ENCODE measurements at regions not wholly inside any gene's neighbourhood (a gene's known extent, or its start where the extent isn't known, plus 50 kb on each side); places are given as distances from the start of the nearest gene placed in this dataset.
"Not testable (repeated sequence)": the region's sequence is repeated elsewhere in the genome, so short reads cannot be mapped to it uniquely, and the experiment has no call there.

DNA sequence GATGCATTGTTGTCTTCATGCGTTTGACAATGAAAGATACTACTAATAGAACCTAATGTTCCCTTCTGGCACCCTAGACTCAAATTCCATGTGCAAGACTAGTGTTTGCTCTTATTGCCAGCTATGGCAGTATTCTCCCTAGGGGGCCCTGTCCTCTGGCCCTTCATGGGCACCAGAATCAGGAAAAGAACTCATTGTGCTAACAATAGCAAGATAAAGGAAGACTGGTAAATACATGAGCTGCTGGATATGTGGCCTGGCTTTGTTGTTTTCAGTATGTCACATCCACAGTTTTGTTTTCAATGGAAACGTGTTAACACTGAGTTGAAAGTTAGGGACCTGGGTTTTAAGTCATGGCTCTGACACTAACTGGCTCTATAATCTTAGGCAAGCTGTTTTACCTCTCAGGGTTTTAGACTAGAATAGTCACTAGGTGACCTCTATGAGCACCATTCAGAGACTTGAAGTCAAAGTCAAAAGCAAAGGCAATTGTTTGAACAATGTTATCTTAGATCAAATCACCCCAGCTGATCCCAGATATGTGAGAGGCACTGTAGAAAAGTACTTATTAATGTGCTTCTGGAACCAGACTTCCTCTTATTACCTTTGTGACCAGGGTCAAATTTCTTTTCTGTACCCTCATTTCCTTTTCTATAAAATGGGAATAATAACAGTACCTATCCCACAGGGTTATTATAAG, 253.7 kb upstream of the DIAPH2 start:
- DNase-seq = no peak

- no peak for DNase-seq
These were observed 252.0 kb upstream of the DIAPH2 start for GRCh38 chrX:96432647-96433046.

DNA sequence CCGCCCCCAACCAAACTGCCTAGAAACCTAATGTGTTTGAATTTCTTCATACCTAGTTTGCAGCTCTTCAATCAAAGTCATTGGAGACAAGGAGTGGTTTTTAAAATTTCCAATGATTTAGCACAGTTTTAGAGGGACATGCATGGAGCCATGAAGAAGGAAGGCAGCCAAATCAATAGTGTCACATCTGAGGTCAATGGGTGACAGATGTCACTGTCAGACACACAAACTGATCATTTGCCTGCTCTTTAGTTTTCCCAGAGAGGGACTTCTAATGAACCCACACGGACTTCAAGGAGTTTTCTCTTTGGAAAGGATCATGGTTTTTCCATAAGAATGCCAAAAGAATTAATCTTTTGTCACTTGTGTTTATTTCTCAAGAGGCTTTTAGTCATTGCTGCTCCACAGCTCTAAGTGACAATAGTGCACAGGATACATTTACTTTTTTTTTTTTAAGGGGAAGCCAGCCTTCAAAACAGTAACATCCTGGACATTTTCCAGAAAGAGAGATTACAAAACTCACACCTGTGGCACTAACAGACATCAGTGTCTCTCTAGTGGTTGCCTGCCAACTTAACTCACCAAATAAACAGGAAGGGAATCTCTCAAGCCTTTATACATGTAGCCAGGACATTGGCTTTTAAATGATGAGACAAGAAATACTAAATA, 251.1 kb upstream of the DIAPH2 start:
- no peak for DNase-seq

- no peak for DNase-seq
These were observed 249.1 kb upstream of the DIAPH2 start for GRCh38 chrX:96435378-96436035.

DNA sequence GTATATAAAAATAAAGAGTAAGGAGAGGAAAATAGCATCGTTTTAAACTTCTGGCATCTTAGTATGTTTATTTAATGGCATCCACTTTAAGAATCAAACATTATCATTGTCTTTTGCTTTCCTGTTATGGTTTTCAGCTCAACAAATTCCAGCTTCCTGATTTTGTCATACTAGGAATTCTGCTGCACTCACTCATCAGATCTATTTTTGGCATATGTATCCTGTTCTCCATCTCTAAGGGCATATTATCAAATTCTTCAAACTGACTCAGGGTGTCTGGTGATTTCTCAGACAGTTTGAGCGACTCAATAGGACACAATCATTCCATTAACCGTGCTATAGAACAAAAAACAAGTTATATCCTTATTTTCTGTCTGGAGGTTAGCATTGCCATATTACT, 248.5 kb upstream of the DIAPH2 start:
- no peak for DNase-seq

- DNase-seq = no peak
These were observed 245.8 kb upstream of the DIAPH2 start for GRCh38 chrX:96438803-96439202.

- DNase-seq = no peak
These were observed 243.7 kb upstream of the DIAPH2 start for GRCh38 chrX:96440941-96441340.

DNA sequence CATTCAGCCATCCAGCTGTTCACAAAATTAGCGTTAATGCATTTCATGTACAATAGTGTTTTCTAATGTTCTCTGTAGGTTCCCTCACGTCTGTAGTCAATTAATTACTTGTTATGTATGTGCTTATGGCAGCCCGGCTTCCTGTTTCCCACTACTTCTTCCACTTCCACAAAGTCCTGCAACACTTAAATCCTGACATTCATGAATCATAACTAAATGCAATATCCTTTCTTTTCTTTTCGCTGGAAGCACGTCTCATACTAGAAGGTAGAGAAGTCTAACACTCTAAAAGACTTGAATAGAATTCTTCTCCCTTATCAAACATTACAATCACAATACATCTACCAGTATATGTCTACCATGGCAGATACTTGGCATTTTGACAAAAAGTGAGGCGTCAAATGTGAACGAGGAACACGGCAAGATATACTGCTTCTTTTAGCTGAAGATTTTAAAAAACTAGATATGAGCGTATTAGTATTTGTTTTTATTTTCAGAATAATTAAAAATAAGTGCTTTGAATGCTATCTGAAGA, 239.0 kb upstream of the DIAPH2 start:
- no peak for DNase-seq

DNA sequence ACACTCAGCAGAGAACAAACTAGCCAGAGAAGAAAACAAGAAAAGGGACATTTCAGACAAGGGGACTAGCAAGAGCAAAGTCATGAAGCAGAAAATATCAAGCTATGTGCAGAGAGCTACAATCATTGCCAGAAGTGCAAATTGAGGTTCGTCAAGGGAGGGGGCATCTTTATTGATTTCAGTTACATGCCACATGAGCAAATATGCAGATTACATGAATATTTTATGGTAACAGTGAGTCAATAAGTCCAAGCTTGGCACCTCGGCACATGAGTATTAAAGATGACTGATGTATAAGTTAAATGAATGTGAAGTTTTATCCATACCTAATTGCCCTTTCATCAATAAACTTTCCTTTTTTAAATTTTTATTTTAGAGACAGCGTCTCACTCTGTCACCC, 238.1 kb upstream of the DIAPH2 start:
- no peak for DNase-seq

DNA sequence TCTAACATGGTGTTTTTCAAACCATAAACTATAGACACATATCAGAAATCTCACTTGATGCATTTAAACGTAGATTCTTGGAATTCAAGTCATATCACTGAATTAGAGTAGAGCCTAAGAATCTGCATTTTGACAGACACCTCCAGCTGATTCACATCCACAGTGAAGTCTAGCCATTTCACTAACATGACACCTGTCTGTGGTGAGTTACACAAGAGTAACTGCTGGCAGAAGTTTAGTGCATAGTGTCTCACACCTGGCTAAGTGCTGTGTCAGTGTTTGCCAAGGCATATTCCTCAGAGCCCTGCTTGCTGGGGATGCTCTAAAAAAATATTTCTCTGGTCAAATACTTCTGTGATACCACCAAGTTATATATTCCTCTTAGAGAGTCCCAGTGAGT, 237.5 kb upstream of the DIAPH2 start:
- DNase-seq = no peak

GRCh38 chrX:96449191-96449590, 235.5 kb upstream of the DIAPH2 start:
- DNase-seq = no peak

DNA sequence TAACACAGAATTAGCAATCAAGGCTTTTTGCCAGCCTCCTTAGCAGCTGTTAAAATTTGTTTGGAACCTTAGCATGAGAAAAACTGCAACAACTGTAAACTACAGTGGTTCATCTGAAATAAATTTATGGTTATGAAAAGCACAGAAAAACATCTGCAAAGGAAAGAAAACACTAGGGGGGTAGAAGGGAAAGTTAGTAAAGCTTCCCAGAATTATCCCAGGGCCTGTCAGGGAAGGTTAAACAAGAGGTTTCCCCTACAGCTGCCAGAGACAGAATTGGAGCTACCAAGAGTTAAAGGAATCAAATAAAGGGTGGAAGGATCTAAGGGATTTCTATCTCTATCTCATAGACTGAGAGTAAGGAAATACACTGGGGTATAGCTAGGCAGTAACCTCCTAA, 234.7 kb upstream of the DIAPH2 start:
- no peak for DNase-seq

DNA sequence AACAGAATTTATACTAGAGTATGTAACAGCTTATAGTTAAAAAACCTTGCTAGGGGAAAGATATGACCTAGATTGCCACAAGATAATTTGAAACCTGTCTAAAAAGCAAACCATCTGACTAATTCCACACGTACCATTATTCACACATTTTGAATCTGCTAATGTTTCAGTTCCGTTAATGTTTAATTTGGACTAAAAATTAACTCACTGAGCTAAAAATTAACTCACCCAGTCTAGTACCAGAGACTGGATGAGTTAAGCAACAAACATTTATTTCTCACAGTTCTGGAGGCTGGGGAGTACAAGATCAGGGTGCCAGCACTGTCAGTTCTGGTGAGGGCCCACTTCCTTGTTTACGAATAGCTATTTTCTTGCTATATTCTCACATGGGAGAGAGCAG, 231.5 kb upstream of the DIAPH2 start:
- DNase-seq = no peak

- DNase-seq = no peak
These were observed 229.6 kb upstream of the DIAPH2 start for GRCh38 chrX:96455078-96455477.

- no peak for DNase-seq
These were observed 219.6 kb upstream of the DIAPH2 start for GRCh38 chrX:96464880-96465558.

- DNase-seq = no peak
These were observed 210.5 kb upstream of the DIAPH2 start for GRCh38 chrX:96474029-96474740.

DNA sequence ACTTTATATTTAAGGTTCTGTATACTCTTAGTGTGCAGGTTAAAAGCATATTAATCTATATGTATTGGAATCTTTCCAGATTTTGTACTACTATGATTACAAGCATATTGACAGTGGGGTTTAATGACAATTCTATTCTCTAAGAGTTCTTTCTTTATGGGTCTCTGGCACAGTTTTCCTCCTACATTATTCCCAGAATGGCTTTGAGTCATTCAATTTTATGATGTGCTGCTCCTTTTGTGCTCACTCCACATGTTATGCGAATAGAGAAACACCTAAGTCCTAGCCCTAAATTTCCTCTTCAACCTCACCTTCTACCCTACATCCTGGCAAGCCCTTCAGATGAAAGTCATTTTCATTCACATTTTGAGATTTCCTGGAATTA, 209.9 kb upstream of the DIAPH2 start:
- no peak for DNase-seq

DNA sequence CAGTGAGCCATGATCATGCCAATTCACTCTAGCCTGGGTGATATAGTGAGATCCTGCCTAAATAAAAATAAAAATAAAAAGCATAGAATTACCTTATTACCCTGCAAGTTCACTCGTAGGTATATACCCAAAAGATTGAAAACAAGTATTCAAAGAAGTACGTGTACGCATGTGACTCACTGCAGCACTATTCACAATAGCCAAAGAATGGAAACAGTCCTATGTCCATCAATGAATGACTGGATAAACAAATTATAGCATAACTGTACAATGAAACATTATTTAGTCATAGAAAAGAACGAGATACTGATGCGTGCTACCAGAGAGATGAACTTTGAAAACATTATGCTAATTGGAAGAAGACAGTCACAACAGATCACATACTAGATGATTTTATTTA, 204.6 kb upstream of the DIAPH2 start:
- DNase-seq = no peak

- DNase-seq = no peak
These were observed 202.8 kb upstream of the DIAPH2 start for GRCh38 chrX:96481831-96482230.

DNA sequence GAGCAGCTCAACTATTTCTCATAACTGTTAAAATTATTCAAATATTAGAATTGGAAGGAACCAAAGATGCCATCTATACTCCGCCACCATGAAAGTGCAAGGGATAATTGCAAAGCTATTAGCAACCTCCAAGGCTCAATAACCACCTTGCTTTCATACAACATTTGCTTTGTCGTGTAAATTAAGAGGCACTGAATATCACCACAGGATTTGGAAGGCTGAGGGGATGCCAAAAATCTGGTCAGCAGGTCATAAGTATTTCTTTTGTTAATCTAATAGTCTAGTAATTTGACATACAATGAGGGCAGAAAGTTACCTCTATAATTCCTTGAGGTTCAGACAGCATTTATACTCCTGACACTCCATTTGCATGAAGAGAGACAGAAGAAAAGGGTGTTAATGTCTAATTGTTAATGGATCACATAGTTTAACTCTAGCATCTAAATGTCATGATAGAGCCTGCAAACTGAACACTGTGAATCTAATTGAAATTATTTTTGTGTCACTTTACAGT, 200.9 kb upstream of the DIAPH2 start:
- no peak for DNase-seq

DNA sequence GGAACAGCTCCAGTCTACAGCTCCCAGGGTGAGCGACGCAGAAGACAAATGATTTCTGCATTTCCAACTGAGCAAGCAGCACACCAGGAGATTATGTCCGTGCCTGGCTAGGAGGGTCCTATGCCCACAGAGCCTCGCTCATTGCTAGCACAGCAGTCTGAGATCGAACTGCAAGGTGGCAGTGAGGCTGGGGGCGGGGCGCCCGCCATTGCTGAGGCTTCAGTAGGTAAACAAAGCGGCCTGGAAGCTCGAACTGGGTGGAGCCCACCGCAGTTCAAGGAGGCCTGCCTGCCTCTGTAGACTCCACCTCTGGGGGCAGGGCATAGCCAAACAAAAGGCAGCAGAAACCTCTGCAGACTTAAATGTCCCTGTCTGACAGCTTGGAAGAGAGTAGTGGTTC, 198.0 kb upstream of the DIAPH2 start:
- not testable (repeated sequence) for DNase-seq
